Astrocyte (in vitro differentiated cells and primary cell): ENCODE measurements at regions not wholly inside any gene's neighbourhood (a gene's known extent, or its start where the extent isn't known, plus 50 kb on each side); places are given as distances from the start of the nearest gene placed in this dataset.

Experiments used
- CTCF ChIP-seq: IDR thresholded peaks from 2 replicates; pipeline ENCODE4 v1.5.1; 2011; ENCODE audit warnings: low read depth, mild to moderate bottlenecking, inconsistent platforms, low read length, moderate library complexity; ENCODE audit not compliant: insufficient read depth
- EZH2 ChIP-seq: IDR thresholded peaks from 2 replicates; pipeline ENCODE4 v1.6.1; 2012; ENCODE audit warnings: mild to moderate bottlenecking, low read length, inconsistent platforms; ENCODE audit not compliant: insufficient read depth

- TF ChIP-seq CTCF (no peak), EZH2 (no peak)
Measured at GRCh38 chr21:35134309-35134708, 85.2 kb upstream of the RUNX1 start.
